Renal cortical epithelial cell (primary cell): ENCODE measurements at regions not wholly inside any gene's neighbourhood (a gene's known extent, or its start where the extent isn't known, plus 50 kb on each side); places are given as distances from the start of the nearest gene placed in this dataset.
"Not testable (repeated sequence)": the region's sequence is repeated elsewhere in the genome, so short reads cannot be mapped to it uniquely, and the experiment has no call there.

Source experiments
- DNase-seq: peaks from one replicate; pipeline ENCODE4 v3.0.0-alpha.2; 2011; ENCODE audit warnings: low read depth

- DNase-seq, result no peak
Observed at GRCh38 chr5:106822851-106823250, 847.9 kb downstream of the EFNA5 start.

GRCh38 chr5:106818552-106818951 lies 852.2 kb downstream of the EFNA5 start:
- DNase-seq, result no peak

GRCh38 chr5:106814961-106815360 lies 855.8 kb downstream of the EFNA5 start:
- DNase-seq, result no peak

GRCh38 chr5:106801554-106801953 lies 869.2 kb downstream of the EFNA5 start:
- DNase-seq, result no peak

GRCh38 chr5:106797996-106798395 lies 872.7 kb downstream of the EFNA5 start:
- DNase-seq, result no peak

GRCh38 chr5:106796081-106796480 lies 874.7 kb downstream of the EFNA5 start:
- peak; percentile 25 for DNase-seq

GRCh38 chr5:106784846-106785245 lies 885.9 kb downstream of the EFNA5 start:
- DNase-seq, result no peak

GRCh38 chr5:106780355-106780754 lies 890.4 kb downstream of the EFNA5 start:
- DNase-seq, result no peak

- DNase-seq, result not testable (repeated sequence)
Observed at GRCh38 chr5:106776515-106776914, 894.2 kb downstream of the EFNA5 start.

GRCh38 chr5:106768392-106768791 lies 902.3 kb downstream of the EFNA5 start:
- DNase-seq, result no peak

- peak; percentile 67 for DNase-seq
Observed at GRCh38 chr5:106766916-106767315, 903.8 kb downstream of the EFNA5 start.

GRCh38 chr5:106759581-106759980 lies 911.2 kb downstream of the EFNA5 start:
- DNase-seq, result peak; percentile 64

GRCh38 chr5:106759152-106759551 lies 911.6 kb downstream of the EFNA5 start:
- DNase-seq, result no peak

GRCh38 chr5:106757672-106758071 lies 913.1 kb downstream of the EFNA5 start:
- DNase-seq, result no peak

GRCh38 chr5:106755789-106756188 lies 914.9 kb downstream of the EFNA5 start:
- DNase-seq, result no peak

- DNase-seq, result no peak
Observed at GRCh38 chr5:106755066-106755465, 915.7 kb downstream of the EFNA5 start.

- DNase-seq, result no peak
Observed at GRCh38 chr5:106749826-106750225, 920.9 kb downstream of the EFNA5 start.

GRCh38 chr5:106739127-106739526 lies 931.6 kb downstream of the EFNA5 start:
- DNase-seq, result no peak

- no peak for DNase-seq
Observed at GRCh38 chr5:106737111-106737510, 933.6 kb downstream of the EFNA5 start.

- no peak for DNase-seq
Observed at GRCh38 chr5:106732624-106733023, 938.1 kb downstream of the EFNA5 start.

- DNase-seq, result no peak
Observed at GRCh38 chr5:106730912-106731311, 939.8 kb downstream of the EFNA5 start.

GRCh38 chr5:106730506-106730905 lies 940.2 kb downstream of the EFNA5 start:
- no peak for DNase-seq

- DNase-seq, result no peak
Observed at GRCh38 chr5:106728208-106728607, 942.5 kb downstream of the EFNA5 start.

GRCh38 chr5:106727071-106727470 lies 943.7 kb downstream of the EFNA5 start:
- no peak for DNase-seq

GRCh38 chr5:106720367-106720766 lies 950.4 kb downstream of the EFNA5 start:
- no peak for DNase-seq
